Left lung (tissue), 4 donors: ENCODE measurements at regions not wholly inside any gene's neighbourhood (a gene's known extent, or its start where the extent isn't known, plus 50 kb on each side); places are given as distances from the start of the nearest gene placed in this dataset.

Source experiments
- ATAC-seq: fragments of 200-7000 bp; cut with Tn5 transposase; one replicate; pipeline ENCODE4 v1.9.1; 2020; ENCODE audit warnings: moderate library complexity
- DNase-seq, 4 donors: peaks; one replicate each; pipeline ENCODE4 v3.0.0-alpha.2; 2013 to 2020
- H3K27ac ChIP-seq, 2 donors: fragments of 200-600 bp; sonication (generic) in 1 of 2; one replicate each; pipeline versions ENCODE4 v1.5.0 to v1.8.0; 2020 to 2021
- H3K27me3 ChIP-seq, 2 donors: fragments of 200-600 bp; sonication (generic) in 1 of 2; one replicate each; pipeline versions ENCODE4 v1.5.0 to v1.8.0; 2020 to 2021
- H3K36me3 ChIP-seq, 2 donors: fragments of 200-600 bp; sonication (generic) in 1 of 2; one replicate each; pipeline versions ENCODE4 v1.5.0 to v1.8.0; 2020 to 2021
- H3K4me1 ChIP-seq, 2 donors: fragments of 200-600 bp; one replicate each; pipeline ENCODE4 v1.8.0; 2021
- H3K4me3 ChIP-seq, 2 donors: fragments of 200-600 bp; sonication (generic) in 1 of 2; one replicate each; pipeline versions ENCODE4 v1.5.0 to v1.8.0; 2020 to 2021; ENCODE audit warnings: mild to moderate bottlenecking in 1 of 2
- H3K9me3 ChIP-seq, 2 donors: fragments of 200-600 bp; sonication (generic) in 1 of 2; one replicate each; pipeline versions ENCODE4 v1.5.0 to v1.8.0; 2020 to 2021
- intact Hi-C, 2 donors: fragments of 100-400 bp; cut with DNase I; formaldehyde crosslinking; loops; one replicate each; pipeline versions ENCODE4 v1.11.2 to v1.14.2; 2022
- TF ChIP-seq, protein P1 (sequence below), 2 donors: fragments of 200-600 bp; sonication (generic) in 1 of 2; IDR thresholded peaks; one replicate each; pipeline versions ENCODE4 v1.5.0 to v1.8.0; 2021; ENCODE audit warnings: antibody characterized with exemption in 2 of 2
- donor health status: DM: no; HTN: yes; CAD: no.
- donor health status: DM: no; HTN: no; CAD: no.

DNA sequence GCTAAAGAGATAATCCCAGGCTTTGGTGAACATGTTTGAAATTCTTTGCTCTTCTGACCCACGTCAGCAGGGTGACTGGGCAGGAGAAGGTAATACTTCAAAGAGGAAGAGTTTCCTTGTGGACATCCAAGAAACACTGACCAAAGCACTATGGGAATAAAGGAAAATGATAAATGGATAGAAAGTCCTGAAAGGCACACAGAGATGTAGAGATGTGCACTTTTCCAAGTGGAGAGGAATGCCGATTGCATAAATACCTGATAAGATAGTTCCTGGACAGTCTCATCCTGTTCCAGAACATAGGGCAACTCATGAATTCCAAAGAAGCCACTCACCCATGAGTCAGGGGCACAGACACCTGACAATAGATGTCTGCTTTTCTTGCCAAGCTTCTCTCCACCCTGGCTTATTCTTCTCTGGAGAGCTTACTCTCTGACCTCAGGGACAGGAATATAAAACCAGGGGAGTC is 191.3 kb upstream of the FOXA2 start:
- Histone ChIP-seq H3K4me3 (no peak overlapping the region), H3K4me1 (no peaks in the 10 kb centered on the region), H3K27me3 (no peaks in the 10 kb centered on the region), H3K9me3 (no peaks in the 10 kb centered on the region), H3K36me3 (no peaks in the 10 kb centered on the region), H3K27ac (no peak overlapping the region)
- intact Hi-C loops = no loop called here
- DNase-seq = no peak
- no peak for ATAC-seq
- TF ChIP-seq, protein P1, sequence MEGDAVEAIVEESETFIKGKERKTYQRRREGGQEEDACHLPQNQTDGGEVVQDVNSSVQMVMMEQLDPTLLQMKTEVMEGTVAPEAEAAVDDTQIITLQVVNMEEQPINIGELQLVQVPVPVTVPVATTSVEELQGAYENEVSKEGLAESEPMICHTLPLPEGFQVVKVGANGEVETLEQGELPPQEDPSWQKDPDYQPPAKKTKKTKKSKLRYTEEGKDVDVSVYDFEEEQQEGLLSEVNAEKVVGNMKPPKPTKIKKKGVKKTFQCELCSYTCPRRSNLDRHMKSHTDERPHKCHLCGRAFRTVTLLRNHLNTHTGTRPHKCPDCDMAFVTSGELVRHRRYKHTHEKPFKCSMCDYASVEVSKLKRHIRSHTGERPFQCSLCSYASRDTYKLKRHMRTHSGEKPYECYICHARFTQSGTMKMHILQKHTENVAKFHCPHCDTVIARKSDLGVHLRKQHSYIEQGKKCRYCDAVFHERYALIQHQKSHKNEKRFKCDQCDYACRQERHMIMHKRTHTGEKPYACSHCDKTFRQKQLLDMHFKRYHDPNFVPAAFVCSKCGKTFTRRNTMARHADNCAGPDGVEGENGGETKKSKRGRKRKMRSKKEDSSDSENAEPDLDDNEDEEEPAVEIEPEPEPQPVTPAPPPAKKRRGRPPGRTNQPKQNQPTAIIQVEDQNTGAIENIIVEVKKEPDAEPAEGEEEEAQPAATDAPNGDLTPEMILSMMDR (IDR thresholded peaks at IDR 0.05) = no peak

DNA sequence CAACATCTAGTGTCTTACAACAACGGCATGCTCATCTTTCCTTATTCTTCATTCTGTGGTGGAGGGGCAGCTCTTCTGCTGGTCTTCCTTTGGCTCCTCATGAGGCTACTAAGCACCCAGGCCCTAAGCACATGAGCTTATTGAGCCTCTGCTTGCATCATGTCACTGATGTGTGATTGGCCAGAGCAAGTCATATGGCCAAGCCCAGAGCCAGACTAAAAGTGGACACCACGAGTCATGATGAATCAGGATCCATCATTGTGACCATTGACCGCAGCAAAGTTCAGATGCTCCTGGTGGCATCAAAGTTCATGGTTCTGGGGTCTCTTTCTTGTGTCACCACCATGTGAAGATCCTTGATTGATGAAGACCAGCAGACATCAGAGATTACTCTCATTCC is 192.0 kb upstream of the FOXA2 start:
- TF ChIP-seq, protein P1 (IDR thresholded peaks at IDR 0.05) = no peak
- no peaks in the 10 kb centered on the region for H3K36me3 ChIP-seq
- no peak for ATAC-seq
- H3K9me3 ChIP-seq = no peaks in the 10 kb centered on the region
- no peak overlapping the region for H3K27ac ChIP-seq
- intact Hi-C loops = no loop called here
- no peaks in the 10 kb centered on the region for H3K4me1 ChIP-seq
- no peak for DNase-seq
- no peak overlapping the region for H3K4me3 ChIP-seq
- H3K27me3 ChIP-seq = no peaks in the 10 kb centered on the region

DNA sequence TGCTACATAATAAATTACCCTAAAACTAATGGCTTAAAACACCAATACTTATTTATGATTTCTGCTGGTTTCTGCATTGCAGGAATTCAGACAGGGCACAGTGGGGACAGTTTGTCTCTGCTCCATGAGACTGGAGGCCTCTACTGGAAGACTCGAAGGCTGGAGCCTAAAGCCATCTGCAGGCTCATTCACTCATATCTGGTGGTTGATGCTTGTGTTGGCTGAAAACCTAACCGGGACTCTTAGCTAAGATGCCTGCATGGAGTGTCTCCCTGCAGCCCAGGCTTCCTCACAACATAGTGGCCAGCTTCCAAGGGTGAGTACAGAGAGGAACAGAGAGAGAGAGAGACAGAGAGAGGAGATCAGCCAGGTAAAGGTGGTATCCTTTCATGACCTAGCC is 195.5 kb upstream of the FOXA2 start:
- TF ChIP-seq, protein P1 (IDR thresholded peaks at IDR 0.05) = no peak
- H3K27me3 ChIP-seq = no peaks in the 10 kb centered on the region
- ATAC-seq = no peak

DNA sequence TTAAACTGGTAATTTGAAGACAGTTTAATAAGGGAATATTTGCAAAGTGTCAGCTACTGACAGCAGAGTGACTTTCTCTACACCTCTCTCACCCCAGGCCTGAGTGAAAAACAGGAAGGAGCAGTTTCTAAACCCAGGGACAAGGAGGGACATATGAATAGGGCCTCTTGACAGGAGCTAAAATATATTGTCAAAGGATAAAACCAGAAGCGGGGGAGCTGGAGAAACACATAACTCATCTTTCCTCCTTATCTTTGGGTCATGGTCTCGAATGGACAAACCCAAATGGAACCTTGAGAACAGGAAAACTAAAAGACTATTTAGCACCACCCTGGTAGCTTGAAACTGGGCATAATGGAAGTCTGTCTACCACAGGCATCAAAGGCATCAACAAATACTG is 197.5 kb upstream of the FOXA2 start:
- DNase-seq (no peak), ATAC-seq (no peak)
- H3K9me3 ChIP-seq = no peaks in the 10 kb centered on the region
- H3K27me3 ChIP-seq = no peaks in the 10 kb centered on the region
- TF ChIP-seq, protein P1 (IDR thresholded peaks at IDR 0.05) = no peak
- no peaks in the 10 kb centered on the region for H3K36me3 ChIP-seq
- no peak overlapping the region for H3K27ac ChIP-seq
- no peaks in the 10 kb centered on the region for H3K4me1 ChIP-seq
- intact Hi-C loops = no loop called here
- H3K4me3 ChIP-seq = no peak overlapping the region

More for the DNA sequence above, 195.5 kb upstream of the FOXA2 start:
- no peak overlapping the region for H3K27ac ChIP-seq
- intact Hi-C loops = no loop called here
- no peak overlapping the region for H3K4me3 ChIP-seq
- no peaks in the 10 kb centered on the region for H3K36me3 ChIP-seq
- no peaks in the 10 kb centered on the region for H3K9me3 ChIP-seq
- DNase-seq = no peak
- no peaks in the 10 kb centered on the region for H3K4me1 ChIP-seq

DNA sequence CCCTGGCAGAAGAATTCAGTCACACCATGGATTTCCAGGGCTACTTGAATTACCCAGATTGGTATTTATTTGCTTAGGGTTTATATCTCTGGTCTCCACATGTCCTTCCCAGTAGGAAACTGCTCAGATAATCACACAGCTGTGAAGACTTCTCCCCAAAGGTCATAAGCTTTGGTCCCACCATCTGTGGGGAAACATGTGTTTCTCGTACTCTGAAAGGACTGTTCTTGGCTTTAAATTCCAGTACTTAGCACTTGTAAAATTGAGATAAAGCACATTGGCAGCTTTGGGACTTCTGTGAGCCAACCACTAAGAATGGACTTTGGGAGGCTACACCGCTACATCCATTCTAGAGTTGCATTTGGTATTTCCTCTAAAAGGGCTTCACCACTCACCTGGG is 205.3 kb upstream of the FOXA2 start:
- intact Hi-C loops = no loop called here
- H3K9me3 ChIP-seq = no peaks in the 10 kb centered on the region
- H3K36me3 ChIP-seq = no peaks in the 10 kb centered on the region
- H3K4me1 ChIP-seq = peaks cover 0 to 10% of the 10 kb centered on the region in 2 donors
- TF ChIP-seq, protein P1 (IDR thresholded peaks at IDR 0.05) = no peak
- H3K27ac ChIP-seq = no peak overlapping the region
- no peak for ATAC-seq
- no peaks in the 10 kb centered on the region for H3K27me3 ChIP-seq
- no peak for DNase-seq
- no peak overlapping the region for H3K4me3 ChIP-seq
